Breast epithelium (tissue), 4 donors: ENCODE measurements at regions not wholly inside any gene's neighbourhood (a gene's known extent, or its start where the extent isn't known, plus 50 kb on each side); places are given as distances from the start of the nearest gene placed in this dataset.

ENCODE experiments used
- DNase-seq, 2 donors: peaks; one replicate each; pipeline ENCODE4 v3.0.0-alpha.2; 2019; ENCODE audit warnings: low spot score in 2 of 2
- H3K27ac ChIP-seq, 2 donors: fragments of 200-600 bp; sonication (generic) in 1 of 2; one replicate each; pipeline ENCODE4 v1.5.1; 2016 to 2019; ENCODE audit warnings: mild to moderate bottlenecking in 1 of 2
- H3K27me3 ChIP-seq, 2 donors: fragments of 200-600 bp; sonication (generic) in 1 of 2; one replicate each; pipeline versions ENCODE4 v1.5.1 to v1.6.0; 2017 to 2019; ENCODE audit warnings: control low read depth in 1 of 2, mild to moderate bottlenecking in 1 of 2
- H3K36me3 ChIP-seq: fragments of 200-600 bp; one replicate; pipeline ENCODE4 v1.5.1; 2019
- H3K4me1 ChIP-seq, 2 donors: fragments of 200-600 bp; sonication (generic); one replicate each; pipeline ENCODE4 v1.5.1; 2016 to 2019; ENCODE audit warnings: control low read depth in 1 of 2
- H3K4me3 ChIP-seq, 3 donors: fragments of 200-600 bp; sonication (generic); 1 replicate in 2 of 3; 2 replicates in 1 of 3; pipeline ENCODE4 v1.5.1; 2016 to 2019; ENCODE audit warnings: mild to moderate bottlenecking in 3 of 3, moderate library complexity in 2 of 3
- H3K9me3 ChIP-seq, 2 donors: fragments of 200-600 bp; sonication (generic) in 1 of 2; one replicate each; pipeline ENCODE4 v1.5.1; 2016 to 2019; ENCODE audit warnings: control low read depth in 1 of 2
- POLR2A ChIP-seq: fragments of 450-650 bp; IDR thresholded peaks from one replicate; pipeline ENCODE4 v1.6.1; 2016; ENCODE audit warnings: antibody characterized with exemption, mild to moderate bottlenecking, moderate library complexity
- POLR2AphosphoS5 ChIP-seq, 3 donors: sonication (generic); formaldehyde crosslinking; IDR thresholded peaks; one replicate each; pipeline ENCODE4 v1.6.1; 2017; ENCODE audit warnings: antibody characterized with exemption in 3 of 3
- intact Hi-C: fragments of 100-400 bp; cut with DNase I; formaldehyde crosslinking; loops from one replicate; pipeline ENCODE4 v1.15.1; 2023; ENCODE audit warnings: low total_unique reads
- TF ChIP-seq, protein P1 (sequence below), 3 donors: fragments of 450-650 bp; IDR thresholded peaks; one replicate each; pipeline ENCODE4 v1.5.1; 2016 to 2017; ENCODE audit warnings: antibody characterized with exemption in 3 of 3, mild to moderate bottlenecking in 3 of 3, moderate library complexity in 3 of 3

DNA sequence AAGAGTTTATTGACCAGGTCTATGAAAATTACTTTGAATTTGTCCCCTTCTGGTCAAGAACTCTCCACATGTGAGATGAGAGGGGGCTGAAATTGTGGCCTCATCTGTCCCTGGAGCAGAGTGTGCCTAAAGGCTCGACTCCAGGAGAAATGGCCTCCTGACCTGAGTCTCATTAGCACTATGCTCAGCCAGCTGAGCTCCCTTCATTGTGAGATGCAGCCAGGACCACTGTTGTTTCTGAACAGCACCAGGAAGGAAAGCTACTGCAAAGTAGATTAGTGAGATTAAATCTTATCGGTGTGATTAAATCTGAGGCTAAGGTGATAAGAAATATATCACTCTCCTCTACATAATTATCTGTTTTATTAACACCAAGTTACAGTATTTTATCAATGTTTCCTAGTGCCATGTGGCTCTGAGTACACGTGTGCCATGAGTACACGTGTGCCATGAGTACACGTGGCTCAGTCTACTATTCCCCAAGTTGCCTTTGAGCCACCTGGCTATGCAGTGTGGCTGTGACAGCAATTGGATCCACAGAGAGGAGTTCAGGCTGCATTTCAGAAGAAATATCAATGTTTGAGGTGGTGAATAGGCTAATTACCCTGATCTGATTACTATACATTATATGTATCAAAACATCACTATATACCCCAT lies 126.9 kb downstream of the IPMK start:
- no peak for DNase-seq
- Histone ChIP-seq H3K27me3 (peaks cover 0 to 4% of the 10 kb centered on the region in 2 donors), H3K4me3 (no peak overlapping the region), H3K27ac (no peak overlapping the region), H3K36me3 (no peaks in the 10 kb centered on the region), H3K4me1 (no peaks in the 10 kb centered on the region), H3K9me3 (no peaks in the 10 kb centered on the region)
- TF ChIP-seq POLR2AphosphoS5 (IDR thresholded peaks at IDR 0.05) (no peak), POLR2A (no peak)
- TF ChIP-seq, protein P1, sequence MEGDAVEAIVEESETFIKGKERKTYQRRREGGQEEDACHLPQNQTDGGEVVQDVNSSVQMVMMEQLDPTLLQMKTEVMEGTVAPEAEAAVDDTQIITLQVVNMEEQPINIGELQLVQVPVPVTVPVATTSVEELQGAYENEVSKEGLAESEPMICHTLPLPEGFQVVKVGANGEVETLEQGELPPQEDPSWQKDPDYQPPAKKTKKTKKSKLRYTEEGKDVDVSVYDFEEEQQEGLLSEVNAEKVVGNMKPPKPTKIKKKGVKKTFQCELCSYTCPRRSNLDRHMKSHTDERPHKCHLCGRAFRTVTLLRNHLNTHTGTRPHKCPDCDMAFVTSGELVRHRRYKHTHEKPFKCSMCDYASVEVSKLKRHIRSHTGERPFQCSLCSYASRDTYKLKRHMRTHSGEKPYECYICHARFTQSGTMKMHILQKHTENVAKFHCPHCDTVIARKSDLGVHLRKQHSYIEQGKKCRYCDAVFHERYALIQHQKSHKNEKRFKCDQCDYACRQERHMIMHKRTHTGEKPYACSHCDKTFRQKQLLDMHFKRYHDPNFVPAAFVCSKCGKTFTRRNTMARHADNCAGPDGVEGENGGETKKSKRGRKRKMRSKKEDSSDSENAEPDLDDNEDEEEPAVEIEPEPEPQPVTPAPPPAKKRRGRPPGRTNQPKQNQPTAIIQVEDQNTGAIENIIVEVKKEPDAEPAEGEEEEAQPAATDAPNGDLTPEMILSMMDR (IDR thresholded peaks at IDR 0.05), result no peak
- intact Hi-C loops, result no loop called here

DNA sequence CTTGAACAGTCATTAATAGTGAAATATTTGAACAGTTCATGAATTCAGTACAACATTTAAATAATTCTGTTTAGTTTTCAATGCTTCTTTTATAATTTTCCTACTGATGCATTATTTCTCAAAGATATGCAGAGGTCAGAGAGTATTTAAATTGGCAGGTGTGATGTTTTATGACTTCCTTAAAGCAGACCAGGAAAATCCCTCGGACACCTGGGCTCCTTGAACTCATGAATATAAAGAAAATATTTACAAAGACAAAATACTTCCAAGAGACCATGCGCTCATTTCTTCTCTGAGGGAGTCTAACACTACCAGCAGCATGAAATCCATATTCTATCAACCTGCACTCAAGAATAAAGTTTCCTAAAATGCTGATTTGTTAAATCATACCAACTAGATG lies 127.6 kb downstream of the IPMK start:
- intact Hi-C loops, result no loop called here
- H3K9me3 ChIP-seq, result no peaks in the 10 kb centered on the region
- no peak overlapping the region for H3K27ac ChIP-seq
- TF ChIP-seq, protein P1 (IDR thresholded peaks at IDR 0.05), result no peak
- TF ChIP-seq POLR2A, result no peak
- DNase-seq, result no peak
- H3K4me1 ChIP-seq, result no peaks in the 10 kb centered on the region
- H3K27me3 ChIP-seq, result peaks cover 0 to under 1% of the 10 kb centered on the region in 2 donors
- H3K4me3 ChIP-seq, result no peak overlapping the region
- H3K36me3 ChIP-seq, result no peaks in the 10 kb centered on the region

DNA sequence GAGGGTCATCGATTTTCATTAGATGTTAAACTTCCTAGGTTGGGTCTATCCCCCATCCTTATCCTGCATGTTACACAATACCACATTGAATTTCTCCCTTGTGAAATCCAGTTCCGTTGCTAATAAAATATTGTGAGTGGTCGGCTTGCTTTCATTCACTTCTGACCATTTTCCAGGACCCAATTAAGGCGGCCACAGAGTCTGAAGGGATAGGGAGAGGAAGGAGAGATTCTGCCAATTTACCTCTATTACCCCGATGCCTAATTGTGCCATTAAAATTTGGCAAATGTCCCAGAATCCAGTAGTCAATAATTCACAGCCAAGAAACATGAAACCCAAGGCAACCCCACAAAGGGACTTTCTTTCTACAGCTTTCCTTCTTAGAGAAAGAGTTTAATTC lies 129.9 kb downstream of the IPMK start:
- intact Hi-C loops, result loop anchor here (5.0 kb wide), 1 partner anchor 576 kb away; no protein-coding TSS in a partner anchor
- Histone ChIP-seq H3K4me3 (no peak overlapping the region), H3K4me1 (no peaks in the 10 kb centered on the region), H3K27me3 (no peaks in the 10 kb centered on the region), H3K36me3 (no peaks in the 10 kb centered on the region), H3K9me3 (no peaks in the 10 kb centered on the region), H3K27ac (no peak overlapping the region)
- TF ChIP-seq, protein P1 (IDR thresholded peaks at IDR 0.05), result no peak
- TF ChIP-seq POLR2A (no peak), POLR2AphosphoS5 (IDR thresholded peaks at IDR 0.05) (no peak)
- no peak for DNase-seq

DNA sequence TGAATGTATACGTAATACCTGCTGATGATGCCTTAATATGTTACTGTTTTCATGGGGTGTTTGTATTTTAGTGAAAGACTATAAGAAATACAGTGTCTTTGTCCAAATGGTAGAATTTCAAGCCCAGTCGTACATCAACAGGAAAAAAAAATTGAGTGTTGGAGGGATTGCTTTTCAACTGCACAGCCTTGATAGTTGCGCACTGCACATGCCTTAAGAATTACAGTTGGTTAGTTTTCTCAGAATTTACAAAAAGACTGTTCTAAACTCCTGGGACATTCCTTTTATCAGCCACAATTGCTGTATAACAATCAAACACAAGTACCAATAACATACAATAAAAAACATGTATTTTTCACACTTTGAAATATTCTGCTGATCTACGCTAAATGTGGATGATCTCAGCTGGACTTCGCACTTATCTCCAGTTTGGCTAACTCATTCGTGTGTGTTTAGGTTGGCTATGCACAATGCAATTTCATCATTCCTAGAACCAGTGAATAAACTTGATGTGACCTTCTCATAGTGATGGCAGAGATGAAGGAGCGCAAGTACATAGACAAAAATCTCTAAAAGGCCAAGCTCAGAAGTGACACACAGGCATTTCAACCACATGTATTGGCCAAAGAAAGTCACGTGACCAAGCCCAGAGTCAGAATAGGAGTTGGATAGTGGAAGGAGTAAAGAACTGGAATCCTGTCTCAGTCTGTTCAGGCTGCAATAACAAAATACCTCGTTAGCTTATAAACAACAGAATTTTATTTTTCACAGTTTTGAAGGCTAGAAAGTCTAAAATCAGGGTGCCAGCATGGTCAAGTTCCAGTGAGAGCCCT lies 152.3 kb downstream of the IPMK start:
- intact Hi-C loops, result no loop called here
- Histone ChIP-seq H3K27me3 (no peaks in the 10 kb centered on the region), H3K4me1 (no peaks in the 10 kb centered on the region), H3K4me3 (no peak overlapping the region), H3K27ac (no peak overlapping the region), H3K9me3 (no peaks in the 10 kb centered on the region), H3K36me3 (no peaks in the 10 kb centered on the region)
- TF ChIP-seq, protein P1 (IDR thresholded peaks at IDR 0.05), result no peak
- TF ChIP-seq POLR2AphosphoS5 (IDR thresholded peaks at IDR 0.05), result no peak
- TF ChIP-seq POLR2A, result no peak
- DNase-seq, result no peak

DNA sequence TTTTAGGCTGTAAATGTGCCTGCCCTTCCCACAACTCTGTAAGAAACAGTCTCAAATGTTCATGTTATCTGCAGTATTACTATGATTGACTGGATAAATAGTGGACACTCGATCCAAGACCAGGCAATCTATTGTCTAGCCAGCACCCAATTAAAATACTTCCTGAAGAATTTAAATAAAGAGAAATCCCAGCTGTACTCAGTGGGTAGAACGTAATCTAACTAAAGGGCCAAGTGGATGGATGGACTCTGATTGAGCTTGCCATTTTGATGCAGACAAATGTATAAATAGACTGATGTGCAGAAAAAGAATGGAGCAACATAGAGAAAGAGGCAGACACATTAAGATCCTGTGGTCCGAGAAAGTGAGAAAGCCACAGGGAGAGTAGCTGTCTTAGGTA lies 158.0 kb downstream of the IPMK start:
- Histone ChIP-seq H3K4me1 (no peaks in the 10 kb centered on the region), H3K36me3 (no peaks in the 10 kb centered on the region), H3K9me3 (no peaks in the 10 kb centered on the region), H3K27me3 (peaks cover 0 to 5% of the 10 kb centered on the region in 2 donors), H3K4me3 (no peak overlapping the region), H3K27ac (no peak overlapping the region)
- DNase-seq, result no peak
- intact Hi-C loops, result no loop called here
- TF ChIP-seq POLR2A (no peak), POLR2AphosphoS5 (IDR thresholded peaks at IDR 0.05) (no peak)
- TF ChIP-seq, protein P1 (IDR thresholded peaks at IDR 0.05), result no peak
